SK-N-SH treated with all-trans-retinoic acid at 6 μM for 48 hours (cell line): ENCODE measurements at regions not wholly inside any gene's neighbourhood (a gene's known extent, or its start where the extent isn't known, plus 50 kb on each side); places are given as distances from the start of the nearest gene placed in this dataset.

Source experiments
- ARNTL ChIP-seq: fragments of 450-650 bp; formaldehyde crosslinking; IDR thresholded peaks from 2 replicates; pipeline ENCODE4 v1.5.0; 2020; ENCODE audit warnings: low read depth, mild to moderate bottlenecking, moderate library complexity, borderline replicate concordance
- CREB5 ChIP-seq: fragments of 250-450 bp; sonication (Bioruptor Pico); IDR thresholded peaks from 2 replicates; pipeline ENCODE4 v1.5.1; 2020; ENCODE audit warnings: low read depth, mild to moderate bottlenecking, moderate library complexity
- PATZ1 ChIP-seq: fragments of 250-450 bp; sonication (Bioruptor Pico); IDR thresholded peaks from 2 replicates; pipeline ENCODE4 v1.8.0; 2020; ENCODE audit warnings: mild to moderate bottlenecking, moderate library complexity, borderline replicate concordance
- PPARA ChIP-seq: fragments of 250-450 bp; sonication (Bioruptor Pico); IDR thresholded peaks from 2 replicates; pipeline ENCODE4 v1.5.0; 2020; ENCODE audit warnings: mild to moderate bottlenecking, borderline replicate concordance
- TOX ChIP-seq: fragments of 250-450 bp; sonication (Bioruptor Pico); IDR thresholded peaks from 2 replicates; pipeline ENCODE4 v1.8.0; 2021; ENCODE audit warnings: mild to moderate bottlenecking, moderate library complexity, borderline replicate concordance
- ZC3H10 ChIP-seq: fragments of 250-450 bp; sonication (Bioruptor Pico); IDR thresholded peaks from 2 replicates; pipeline ENCODE4 v1.5.1; 2021; ENCODE audit warnings: mild to moderate bottlenecking, moderate library complexity
- ZFP3 ChIP-seq: fragments of 250-450 bp; sonication (Bioruptor Pico); IDR thresholded peaks from 2 replicates; pipeline ENCODE4 v1.5.0; 2020; ENCODE audit warnings: mild to moderate bottlenecking, moderate library complexity
- ZNF565 ChIP-seq: fragments of 450-650 bp; formaldehyde crosslinking; conservative IDR thresholded peaks from 2 replicates; pipeline ENCODE4 v1.5.0; 2020; ENCODE audit warnings: low read depth, mild to moderate bottlenecking, moderate library complexity
- ZNF70 ChIP-seq: fragments of 450-650 bp; formaldehyde crosslinking; IDR thresholded peaks from 2 replicates; pipeline ENCODE4 v1.5.0; 2020; ENCODE audit warnings: mild to moderate bottlenecking, moderate library complexity
- ZNF8 ChIP-seq: fragments of 450-650 bp; formaldehyde crosslinking; IDR thresholded peaks from 2 replicates; pipeline ENCODE4 v1.5.0; 2020; ENCODE audit warnings: mild to moderate bottlenecking, moderate library complexity
- TF ChIP-seq, protein P1 (sequence below): fragments of 250-450 bp; sonication (Bioruptor Pico); IDR thresholded peaks from 2 replicates; pipeline ENCODE4 v1.5.1; 2021; ENCODE audit warnings: mild to moderate bottlenecking, moderate library complexity
- TF ChIP-seq, protein P2 (sequence below): fragments of 250-450 bp; sonication (Bioruptor Pico); IDR thresholded peaks from 2 replicates; pipeline ENCODE4 v1.5.0; 2020; ENCODE audit warnings: mild to moderate bottlenecking, moderate library complexity

DNA sequence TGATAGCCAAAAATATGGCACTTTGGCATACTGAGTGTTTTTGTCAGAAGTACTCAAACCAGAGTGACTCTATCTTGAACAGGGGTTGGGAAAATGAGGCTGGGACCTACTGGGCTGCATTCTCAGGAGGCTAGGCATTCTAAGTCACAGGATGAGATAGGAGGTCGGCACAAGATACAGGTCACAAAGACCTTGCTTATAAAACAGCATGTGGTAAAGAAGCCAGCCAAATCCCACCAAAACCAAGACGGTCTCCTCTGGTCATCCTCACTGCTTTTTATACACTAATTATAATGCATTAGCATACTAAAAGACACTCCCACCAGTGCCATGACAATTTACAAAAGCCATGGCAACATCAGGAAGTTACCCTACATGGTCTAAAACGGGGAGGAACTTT is 985.1 kb downstream of the HACE1 start:
- TF ChIP-seq PATZ1 (CRISPR knock-in tag) (no peak), TOX (CRISPR knock-in tag) (no peak), ZFP3 (CRISPR knock-in tag) (no peak), ARNTL (CRISPR knock-in tag) (no peak), ZC3H10 (CRISPR knock-in tag) (no peak), ZNF8 (CRISPR knock-in tag) (no peak), PPARA (no peak), ZNF70 (CRISPR knock-in tag) (no peak), CREB5 (no peak), ZNF565 (CRISPR knock-in tag) (no peak)
- TF ChIP-seq, protein P1, sequence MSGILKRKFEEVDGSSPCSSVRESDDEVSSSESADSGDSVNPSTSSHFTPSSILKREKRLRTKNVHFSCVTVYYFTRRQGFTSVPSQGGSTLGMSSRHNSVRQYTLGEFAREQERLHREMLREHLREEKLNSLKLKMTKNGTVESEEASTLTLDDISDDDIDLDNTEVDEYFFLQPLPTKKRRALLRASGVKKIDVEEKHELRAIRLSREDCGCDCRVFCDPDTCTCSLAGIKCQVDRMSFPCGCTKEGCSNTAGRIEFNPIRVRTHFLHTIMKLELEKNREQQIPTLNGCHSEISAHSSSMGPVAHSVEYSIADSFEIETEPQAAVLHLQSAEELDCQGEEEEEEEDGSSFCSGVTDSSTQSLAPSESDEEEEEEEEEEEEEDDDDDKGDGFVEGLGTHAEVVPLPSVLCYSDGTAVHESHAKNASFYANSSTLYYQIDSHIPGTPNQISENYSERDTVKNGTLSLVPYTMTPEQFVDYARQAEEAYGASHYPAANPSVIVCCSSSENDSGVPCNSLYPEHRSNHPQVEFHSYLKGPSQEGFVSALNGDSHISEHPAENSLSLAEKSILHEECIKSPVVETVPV = no peak
- TF ChIP-seq, protein P2, sequence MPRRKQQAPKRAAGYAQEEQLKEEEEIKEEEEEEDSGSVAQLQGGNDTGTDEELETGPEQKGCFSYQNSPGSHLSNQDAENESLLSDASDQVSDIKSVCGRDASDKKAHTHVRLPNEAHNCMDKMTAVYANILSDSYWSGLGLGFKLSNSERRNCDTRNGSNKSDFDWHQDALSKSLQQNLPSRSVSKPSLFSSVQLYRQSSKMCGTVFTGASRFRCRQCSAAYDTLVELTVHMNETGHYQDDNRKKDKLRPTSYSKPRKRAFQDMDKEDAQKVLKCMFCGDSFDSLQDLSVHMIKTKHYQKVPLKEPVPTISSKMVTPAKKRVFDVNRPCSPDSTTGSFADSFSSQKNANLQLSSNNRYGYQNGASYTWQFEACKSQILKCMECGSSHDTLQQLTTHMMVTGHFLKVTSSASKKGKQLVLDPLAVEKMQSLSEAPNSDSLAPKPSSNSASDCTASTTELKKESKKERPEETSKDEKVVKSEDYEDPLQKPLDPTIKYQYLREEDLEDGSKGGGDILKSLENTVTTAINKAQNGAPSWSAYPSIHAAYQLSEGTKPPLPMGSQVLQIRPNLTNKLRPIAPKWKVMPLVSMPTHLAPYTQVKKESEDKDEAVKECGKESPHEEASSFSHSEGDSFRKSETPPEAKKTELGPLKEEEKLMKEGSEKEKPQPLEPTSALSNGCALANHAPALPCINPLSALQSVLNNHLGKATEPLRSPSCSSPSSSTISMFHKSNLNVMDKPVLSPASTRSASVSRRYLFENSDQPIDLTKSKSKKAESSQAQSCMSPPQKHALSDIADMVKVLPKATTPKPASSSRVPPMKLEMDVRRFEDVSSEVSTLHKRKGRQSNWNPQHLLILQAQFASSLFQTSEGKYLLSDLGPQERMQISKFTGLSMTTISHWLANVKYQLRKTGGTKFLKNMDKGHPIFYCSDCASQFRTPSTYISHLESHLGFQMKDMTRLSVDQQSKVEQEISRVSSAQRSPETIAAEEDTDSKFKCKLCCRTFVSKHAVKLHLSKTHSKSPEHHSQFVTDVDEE (CRISPR knock-in tag) = no peak
